Upper lobe of left lung (tissue), 6 donors: ENCODE measurements at regions not wholly inside any gene's neighbourhood (a gene's known extent, or its start where the extent isn't known, plus 50 kb on each side); places are given as distances from the start of the nearest gene placed in this dataset.

Experiments used
- ATAC-seq, 2 donors: fragments of 200-7000 bp; cut with Tn5 transposase; one replicate each; pipeline ENCODE4 v1.9.1; 2022; ENCODE audit warnings: mild to moderate bottlenecking in 2 of 2, moderate library complexity in 2 of 2; ENCODE audit not compliant: low FRiP score in 2 of 2
- DNase-seq, 2 donors: peaks; one replicate each; pipeline ENCODE4 v3.0.0-alpha.2; 2019 to 2020
- H3K27ac ChIP-seq, 4 donors: fragments of 200-600 bp; sonication (generic); one replicate each; pipeline ENCODE4 v1.5.1; 2016 to 2019
- H3K27me3 ChIP-seq, 4 donors: fragments of 200-600 bp; sonication (generic); one replicate each; pipeline ENCODE4 v1.5.1; 2017 to 2019
- H3K36me3 ChIP-seq, 4 donors: fragments of 200-600 bp; sonication (generic); one replicate each; pipeline ENCODE4 v1.5.1; 2016 to 2019
- H3K4me1 ChIP-seq, 4 donors: fragments of 200-600 bp; sonication (generic); one replicate each; pipeline ENCODE4 v1.5.1; 2018 to 2019
- H3K4me3 ChIP-seq, 4 donors: fragments of 200-600 bp; sonication (generic); one replicate each; pipeline ENCODE4 v1.5.1; 2017 to 2019; ENCODE audit warnings: mild to moderate bottlenecking in 2 of 4, moderate library complexity in 1 of 4
- H3K9me3 ChIP-seq, 4 donors: fragments of 200-600 bp; sonication (generic); one replicate each; pipeline ENCODE4 v1.5.1; 2018 to 2019
- CTCF ChIP-seq, 6 experiments: fragments of 450-650 bp in 4 of 6; fragments of 200-600 bp in 2 of 6; sonication (generic) in 2 of 6; IDR thresholded peaks; one replicate each; pipeline ENCODE4 v1.5.1; 2016 to 2019; ENCODE audit warnings: antibody characterized with exemption in 6 of 6
- EP300 ChIP-seq, 4 donors: sonication (generic); formaldehyde crosslinking; IDR thresholded peaks; one replicate each; pipeline ENCODE4 v1.5.1; 2017; ENCODE audit warnings: antibody characterized with exemption in 4 of 4, control low read depth in 2 of 4
- POLR2A ChIP-seq, 4 donors: fragments of 450-650 bp; IDR thresholded peaks; one replicate each; pipeline ENCODE4 v1.5.1; 2016 to 2017; ENCODE audit warnings: antibody characterized with exemption in 4 of 4, mild to moderate bottlenecking in 2 of 4
- POLR2AphosphoS5 ChIP-seq, 2 donors: sonication (generic); formaldehyde crosslinking; IDR thresholded peaks; one replicate each; pipeline ENCODE4 v1.5.1; 2017; ENCODE audit warnings: antibody characterized with exemption in 2 of 2
- WGBS, 2 donors: methylation state at CpG; one replicate each; pipeline ENCODE4 v1.1.5; 2017 to 2018; 5-methylcytosine and 5-hydroxymethylcytosine counted together
- donor health status: DM: no; HTN: no; CAD: no; lungs with moderate emphysema.
- donor health status: DM: no; HTN: yes; CAD: no; lungs with severe emphysema.

DNA sequence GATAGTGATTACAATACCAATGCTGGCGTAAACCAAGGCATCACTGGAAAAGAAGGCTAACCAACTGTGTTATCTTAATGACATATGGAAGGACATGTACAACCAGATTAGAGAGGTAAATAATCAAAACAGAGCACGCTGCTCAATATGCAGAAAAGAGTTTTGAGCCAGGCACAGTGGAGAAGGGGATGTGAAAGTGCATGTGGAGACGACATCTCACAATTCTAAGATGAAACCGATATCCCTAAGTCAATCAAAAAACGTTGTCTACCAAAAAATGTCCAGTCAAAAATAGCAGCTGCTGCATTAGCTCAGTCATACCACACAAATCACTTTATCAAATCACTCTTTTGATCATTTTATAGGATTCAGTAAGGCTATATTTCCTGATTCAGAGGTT lies 116.3 kb upstream of the OLIG2 start:
- Histone ChIP-seq H3K27me3 (no peaks in the 10 kb centered on the region), H3K4me1 (peaks cover 0 to 2% (median 0%) of the 10 kb centered on the region in 4 donors), H3K4me3 (no peak overlapping the region), H3K9me3 (no peaks in the 10 kb centered on the region), H3K36me3 (no peaks in the 10 kb centered on the region), H3K27ac (no peak overlapping the region)
- WGBS, 2 donors: 51 to 53% methylated on average over 5 of the region's 5 CpGs
- DNase-seq (no peak), ATAC-seq (no peak)
- TF ChIP-seq POLR2AphosphoS5 (IDR thresholded peaks at IDR 0.05) (no peak), POLR2A (IDR thresholded peaks at IDR 0.05) (no peak), EP300 (IDR thresholded peaks at IDR 0.05) (no peak), CTCF (IDR thresholded peaks at IDR 0.05) (no peak)

DNA sequence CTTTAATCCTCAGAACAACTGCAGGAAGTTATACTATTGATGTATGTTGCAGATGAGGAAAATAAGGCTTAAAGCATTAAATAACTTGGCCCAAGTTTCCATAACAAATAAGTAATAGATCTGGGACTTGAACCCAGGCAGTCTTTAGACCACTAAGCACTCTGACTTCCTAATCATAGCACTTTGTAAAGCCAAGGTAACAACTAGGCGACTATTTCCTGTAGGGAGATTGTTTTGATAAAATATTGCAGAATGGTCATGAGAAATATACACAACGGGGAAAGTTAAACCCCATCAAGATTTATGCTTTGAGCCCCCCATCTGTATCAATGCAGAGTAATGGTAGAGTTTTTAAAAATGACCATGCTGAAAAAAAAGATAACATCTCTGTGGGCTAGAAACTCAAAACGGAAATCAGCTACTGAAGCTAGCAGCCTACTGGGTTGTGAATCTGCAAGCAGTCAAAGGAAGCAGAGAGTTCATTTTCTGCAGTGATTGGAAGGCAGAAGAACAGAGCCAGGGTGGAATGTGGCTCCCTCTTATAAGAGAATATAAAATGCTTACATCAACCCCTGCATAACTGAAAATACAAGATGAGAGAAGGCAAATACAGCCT lies 111.2 kb upstream of the OLIG2 start:
- DNase-seq (no peak), ATAC-seq (no peak)
- H3K9me3 ChIP-seq: no peaks in the 10 kb centered on the region
- H3K27ac ChIP-seq: no peak overlapping the region
- TF ChIP-seq POLR2AphosphoS5 (IDR thresholded peaks at IDR 0.05) (no peak), POLR2A (IDR thresholded peaks at IDR 0.05) (no peak), CTCF (IDR thresholded peaks at IDR 0.05) (no peak), EP300 (IDR thresholded peaks at IDR 0.05) (no peak)
- no peaks in the 10 kb centered on the region for H3K36me3 ChIP-seq
- H3K4me3 ChIP-seq: no peak overlapping the region
- no peaks in the 10 kb centered on the region for H3K27me3 ChIP-seq
- peaks cover 0 to 6% (median 6%) of the 10 kb centered on the region in 4 donors for H3K4me1 ChIP-seq
- WGBS, 2 donors: 32% methylated on average over 3 of the region's 3 CpGs

DNA sequence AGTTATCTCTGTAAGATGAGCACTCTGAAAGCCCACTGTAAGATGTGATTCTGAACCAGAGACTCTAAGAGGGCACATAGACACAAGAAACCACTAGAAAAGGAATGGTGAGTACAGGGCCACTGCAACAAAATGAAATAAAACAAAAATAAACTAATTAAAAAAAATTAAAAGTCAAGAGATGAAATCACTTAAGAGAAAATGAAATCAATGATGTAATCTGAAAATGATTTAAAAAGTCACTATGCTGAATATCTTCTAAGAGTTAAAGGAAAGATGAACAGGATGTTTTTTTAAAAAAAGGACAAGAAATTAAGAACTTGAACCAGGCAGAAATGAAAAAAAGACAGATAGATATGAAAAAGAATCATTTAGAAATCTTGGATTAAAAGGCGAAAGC lies 110.6 kb upstream of the OLIG2 start:
- ATAC-seq (no peak), DNase-seq (no peak)
- peaks cover 0 to 6% (median 6%) of the 10 kb centered on the region in 4 donors for H3K4me1 ChIP-seq
- no peak overlapping the region for H3K4me3 ChIP-seq
- no peaks in the 10 kb centered on the region for H3K9me3 ChIP-seq
- no peak for TF ChIP-seq EP300 (IDR thresholded peaks at IDR 0.05)
- no peak for TF ChIP-seq CTCF (IDR thresholded peaks at IDR 0.05)
- no peak for TF ChIP-seq POLR2A (IDR thresholded peaks at IDR 0.05)
- WGBS, 2 donors: 47 to 86% methylated on average over 1 of the region's 1 CpG
- no peak overlapping the region for H3K27ac ChIP-seq
- no peaks in the 10 kb centered on the region for H3K27me3 ChIP-seq
- no peaks in the 10 kb centered on the region for H3K36me3 ChIP-seq

GRCh38 chr21:32916088-32916487 lies 109.6 kb upstream of the OLIG2 start:
- Histone ChIP-seq H3K27ac (no peak overlapping the region), H3K36me3 (no peaks in the 10 kb centered on the region), H3K4me1 (peaks cover 0 to 6% (median 6%) of the 10 kb centered on the region in 4 donors), H3K27me3 (no peaks in the 10 kb centered on the region), H3K9me3 (no peaks in the 10 kb centered on the region), H3K4me3 (no peak overlapping the region)
- DNase-seq: no peak
- 96 to 100% methylated on average over 1 of the region's 1 CpG for WGBS, 2 donors
- TF ChIP-seq EP300 (IDR thresholded peaks at IDR 0.05): no peak
- TF ChIP-seq POLR2A (IDR thresholded peaks at IDR 0.05): no peak
- TF ChIP-seq CTCF (IDR thresholded peaks at IDR 0.05): no peak
- no peak for TF ChIP-seq POLR2AphosphoS5 (IDR thresholded peaks at IDR 0.05)
- no peak for ATAC-seq

DNA sequence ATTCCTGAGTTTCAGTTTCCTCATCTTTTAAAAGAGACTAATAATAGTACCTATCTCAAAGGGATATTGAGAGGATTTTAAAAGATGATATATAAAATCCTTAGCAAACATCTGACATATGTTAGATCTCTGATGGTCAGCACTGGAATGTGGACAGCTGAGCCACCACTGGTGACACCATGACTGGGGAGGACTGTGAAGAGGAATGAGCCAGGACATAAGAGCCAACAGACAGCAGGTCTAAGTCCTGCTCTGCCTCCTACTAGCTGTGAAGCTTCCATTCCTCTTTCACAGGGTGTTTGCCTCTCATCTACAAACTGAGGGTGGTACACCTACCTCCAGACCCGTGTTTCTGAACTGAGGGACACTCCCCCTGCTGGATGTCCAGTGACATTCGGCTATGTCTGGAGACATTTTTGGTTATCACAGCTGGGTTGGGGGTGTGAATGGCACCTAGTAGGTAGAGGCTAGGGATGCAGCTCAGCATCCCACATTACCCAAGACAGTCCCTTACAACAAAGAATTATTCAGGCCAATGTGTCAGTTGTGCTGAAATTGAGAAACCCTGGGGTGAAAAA lies 109.1 kb upstream of the OLIG2 start:
- Histone ChIP-seq H3K4me3 (no peak overlapping the region), H3K4me1 (peaks cover 0 to 6% (median 6%) of the 10 kb centered on the region in 4 donors), H3K27ac (no peak overlapping the region), H3K9me3 (no peaks in the 10 kb centered on the region), H3K36me3 (no peaks in the 10 kb centered on the region), H3K27me3 (no peaks in the 10 kb centered on the region)
- 50 to 70% methylated on average over 2 of the region's 2 CpGs for WGBS, 2 donors
- TF ChIP-seq POLR2A (IDR thresholded peaks at IDR 0.05): no peak
- TF ChIP-seq EP300 (IDR thresholded peaks at IDR 0.05): no peak
- TF ChIP-seq POLR2AphosphoS5 (IDR thresholded peaks at IDR 0.05): no peak
- TF ChIP-seq CTCF (IDR thresholded peaks at IDR 0.05): no peak
- DNase-seq (no peak), ATAC-seq (no peak)
